ENCODE measurements at regions not wholly inside any gene's neighbourhood (a gene's known extent, or its start where the extent isn't known, plus 50 kb on each side); places are given as distances from the start of the nearest gene placed in this dataset.
"Not testable (repeated sequence)": the region's sequence is repeated elsewhere in the genome, so short reads cannot be mapped to it uniquely, and the experiment has no call there.

- H3K9me3 ChIP-seq (ENCODE audit: control insufficient read depth, insufficient read depth, low read depth, low read length); intact Hi-C loops (cut with micrococcal nuclease; ENCODE audit: unreplicated experiment); ATAC-seq; in situ Hi-C loops (cut with HindIII; ENCODE audit: low pct_unique_long_range_greater_than_20kb, low sequenced_read_pairs); H3K4me1 ChIP-seq (ENCODE audit: control insufficient read depth, insufficient read depth, low read length); H3K27me3 ChIP-seq (ENCODE audit: control insufficient read depth, insufficient read depth, low read length); H3K4me3 ChIP-seq (ENCODE audit: low read depth in 2 of 2, low read length in 2 of 2); H3K27ac ChIP-seq (ENCODE audit: low read length); DNase-seq (ENCODE audit: low read depth, low spot score); BruUV-seq (replicated peaks); CTCF ChIA-PET; H3K36me3 ChIP-seq (ENCODE audit: control insufficient read depth, insufficient read depth, low read length); POLR2A ChIA-PET: not testable (repeated sequence)
Measured at GRCh38 chrX:97921223-97921622, 1037.5 kb downstream of the RPA4 start.

- ChIA-PET POLR2A (no interaction called here), CTCF (no interaction called here)
- no peak for TF ChIP-seq POLR2AphosphoS5 (IDR thresholded peaks at IDR 0.05; ENCODE audit: low read depth, low read length)
- TF ChIP-seq REST (IDR thresholded peaks at IDR 0.05; ENCODE audit: insufficient read depth in 1 of 2, low read depth in 2 of 2, low read length in 1 of 2): no peak
- TF ChIP-seq SIN3A (IDR thresholded peaks at IDR 0.05; ENCODE audit: borderline replicate concordance, insufficient read depth, low read depth, low read length): no peak
- TF ChIP-seq CTCF (IDR thresholded peaks at IDR 0.05): no peak
- TF ChIP-seq TCF7L2 (IDR thresholded peaks at IDR 0.05; ENCODE audit: low read depth, low read length): no peak
- no peak for DNase-seq (ENCODE audit: low read depth, low spot score)
- no peak for ATAC-seq
- intact Hi-C loops (cut with micrococcal nuclease; ENCODE audit: unreplicated experiment) (no loop called here), in situ Hi-C loops (cut with HindIII; ENCODE audit: low pct_unique_long_range_greater_than_20kb, low sequenced_read_pairs) (no loop called here)
- Histone ChIP-seq H3K4me3 (ENCODE audit: low read depth in 2 of 2, low read length in 2 of 2) (no peak overlapping the region), H3K9me3 (ENCODE audit: control insufficient read depth, insufficient read depth, low read depth, low read length) (no peaks in the 10 kb centered on the region), H3K27ac (ENCODE audit: low read length) (no peak overlapping the region), H3K4me1 (ENCODE audit: control insufficient read depth, insufficient read depth, low read length) (no peaks in the 10 kb centered on the region), H3K36me3 (ENCODE audit: control insufficient read depth, insufficient read depth, low read length) (no peaks in the 10 kb centered on the region), H3K27me3 (ENCODE audit: control insufficient read depth, insufficient read depth, low read length) (no peaks in the 10 kb centered on the region)
- BruUV-seq (replicated peaks): no TSS peak
Measured at GRCh38 chrX:97931586-97931985, 1047.9 kb downstream of the RPA4 start.

- Histone ChIP-seq H3K27me3 (ENCODE audit: control insufficient read depth, insufficient read depth, low read length) (no peaks in the 10 kb centered on the region), H3K9me3 (ENCODE audit: control insufficient read depth, insufficient read depth, low read depth, low read length) (no peaks in the 10 kb centered on the region), H3K27ac (ENCODE audit: low read length) (no peak overlapping the region), H3K4me3 (ENCODE audit: low read depth in 2 of 2, low read length in 2 of 2) (no peak overlapping the region), H3K36me3 (ENCODE audit: control insufficient read depth, insufficient read depth, low read length) (no peaks in the 10 kb centered on the region), H3K4me1 (ENCODE audit: control insufficient read depth, insufficient read depth, low read length) (no peaks in the 10 kb centered on the region)
- POLR2A ChIA-PET: no interaction called here
- in situ Hi-C loops (cut with HindIII; ENCODE audit: low pct_unique_long_range_greater_than_20kb, low sequenced_read_pairs): no loop called here
- intact Hi-C loops (cut with micrococcal nuclease; ENCODE audit: unreplicated experiment): no loop called here
- BruUV-seq (replicated peaks): no TSS peak
- no peak for DNase-seq (ENCODE audit: low read depth, low spot score)
- ATAC-seq: no peak
- CTCF ChIA-PET: no interaction called here
- TF ChIP-seq SIN3A (IDR thresholded peaks at IDR 0.05; ENCODE audit: borderline replicate concordance, insufficient read depth, low read depth, low read length) (no peak), CTCF (IDR thresholded peaks at IDR 0.05) (no peak), POLR2AphosphoS5 (IDR thresholded peaks at IDR 0.05; ENCODE audit: low read depth, low read length) (no peak), TCF7L2 (IDR thresholded peaks at IDR 0.05; ENCODE audit: low read depth, low read length) (no peak), REST (IDR thresholded peaks at IDR 0.05; ENCODE audit: insufficient read depth in 1 of 2, low read depth in 2 of 2, low read length in 1 of 2) (no peak)
Measured at GRCh38 chrX:97936296-97936695, 1052.6 kb downstream of the RPA4 start.
